ENCODE measurements at regions not wholly inside any gene's neighbourhood (a gene's known extent, or its start where the extent isn't known, plus 50 kb on each side); places are given as distances from the start of the nearest gene placed in this dataset.
A peak's percentile ranks its signal among the peaks of the same experiment; 100 is the strongest.

DNA sequence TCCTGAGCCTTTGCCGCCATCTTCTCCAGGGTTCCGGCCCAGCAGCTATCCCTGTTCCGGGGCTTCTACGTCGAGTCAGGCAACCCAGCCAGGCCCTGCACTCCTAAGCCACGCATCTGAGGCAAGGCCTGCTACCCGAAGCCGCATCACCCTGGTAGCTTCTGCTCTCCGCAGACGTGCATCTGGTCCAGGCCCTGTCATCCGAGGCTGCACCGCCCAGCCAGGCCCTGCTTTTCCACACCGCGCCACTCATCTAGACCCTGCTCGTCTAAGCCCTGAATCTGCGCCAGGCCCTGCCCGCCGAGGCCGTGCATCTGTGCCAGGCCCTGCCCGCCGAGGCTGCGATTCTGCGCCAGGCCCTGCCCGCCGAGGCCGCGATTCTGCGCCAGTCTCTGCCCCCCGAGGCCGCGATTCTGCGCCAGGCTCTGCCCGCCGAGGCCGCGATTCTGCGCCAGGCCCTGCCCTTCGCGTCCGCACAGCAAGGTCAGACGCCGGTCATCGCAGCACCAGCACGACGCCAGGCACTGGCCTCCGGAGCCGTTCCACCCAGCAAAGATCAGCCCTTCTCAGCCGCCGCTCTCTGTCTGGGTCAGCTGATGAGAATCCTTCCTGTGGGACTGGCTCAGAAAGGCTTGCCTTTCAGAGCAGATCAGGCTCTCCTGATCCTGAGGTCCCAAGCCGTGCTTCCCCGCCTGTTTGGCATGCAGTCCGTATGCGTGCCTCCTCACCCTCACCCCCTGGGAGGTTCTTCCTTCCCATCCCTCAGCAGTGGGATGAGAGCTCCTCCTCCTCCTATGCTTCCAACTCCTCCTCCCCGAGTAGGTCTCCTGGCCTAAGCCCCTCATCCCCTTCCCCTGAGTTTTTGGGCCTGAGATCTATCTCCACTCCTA, 75.1 kb downstream of the NUDT10 start:
- H3K4me3 ChIP-seq, result no peak overlapping the region
- H3K27ac ChIP-seq, result no peak overlapping the region
- H3K27me3 ChIP-seq, result no peaks in the 10 kb centered on the region
- TF ChIP-seq, protein P1, sequence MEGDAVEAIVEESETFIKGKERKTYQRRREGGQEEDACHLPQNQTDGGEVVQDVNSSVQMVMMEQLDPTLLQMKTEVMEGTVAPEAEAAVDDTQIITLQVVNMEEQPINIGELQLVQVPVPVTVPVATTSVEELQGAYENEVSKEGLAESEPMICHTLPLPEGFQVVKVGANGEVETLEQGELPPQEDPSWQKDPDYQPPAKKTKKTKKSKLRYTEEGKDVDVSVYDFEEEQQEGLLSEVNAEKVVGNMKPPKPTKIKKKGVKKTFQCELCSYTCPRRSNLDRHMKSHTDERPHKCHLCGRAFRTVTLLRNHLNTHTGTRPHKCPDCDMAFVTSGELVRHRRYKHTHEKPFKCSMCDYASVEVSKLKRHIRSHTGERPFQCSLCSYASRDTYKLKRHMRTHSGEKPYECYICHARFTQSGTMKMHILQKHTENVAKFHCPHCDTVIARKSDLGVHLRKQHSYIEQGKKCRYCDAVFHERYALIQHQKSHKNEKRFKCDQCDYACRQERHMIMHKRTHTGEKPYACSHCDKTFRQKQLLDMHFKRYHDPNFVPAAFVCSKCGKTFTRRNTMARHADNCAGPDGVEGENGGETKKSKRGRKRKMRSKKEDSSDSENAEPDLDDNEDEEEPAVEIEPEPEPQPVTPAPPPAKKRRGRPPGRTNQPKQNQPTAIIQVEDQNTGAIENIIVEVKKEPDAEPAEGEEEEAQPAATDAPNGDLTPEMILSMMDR (IDR thresholded peaks at IDR 0.05), result no peak
- no peaks in the 10 kb centered on the region for H3K9me3 ChIP-seq
- no peak for DNase-seq (ENCODE audit: low spot score)
- no peaks in the 10 kb centered on the region for H3K4me1 ChIP-seq
- H3K36me3 ChIP-seq, result no peaks in the 10 kb centered on the region

DNA sequence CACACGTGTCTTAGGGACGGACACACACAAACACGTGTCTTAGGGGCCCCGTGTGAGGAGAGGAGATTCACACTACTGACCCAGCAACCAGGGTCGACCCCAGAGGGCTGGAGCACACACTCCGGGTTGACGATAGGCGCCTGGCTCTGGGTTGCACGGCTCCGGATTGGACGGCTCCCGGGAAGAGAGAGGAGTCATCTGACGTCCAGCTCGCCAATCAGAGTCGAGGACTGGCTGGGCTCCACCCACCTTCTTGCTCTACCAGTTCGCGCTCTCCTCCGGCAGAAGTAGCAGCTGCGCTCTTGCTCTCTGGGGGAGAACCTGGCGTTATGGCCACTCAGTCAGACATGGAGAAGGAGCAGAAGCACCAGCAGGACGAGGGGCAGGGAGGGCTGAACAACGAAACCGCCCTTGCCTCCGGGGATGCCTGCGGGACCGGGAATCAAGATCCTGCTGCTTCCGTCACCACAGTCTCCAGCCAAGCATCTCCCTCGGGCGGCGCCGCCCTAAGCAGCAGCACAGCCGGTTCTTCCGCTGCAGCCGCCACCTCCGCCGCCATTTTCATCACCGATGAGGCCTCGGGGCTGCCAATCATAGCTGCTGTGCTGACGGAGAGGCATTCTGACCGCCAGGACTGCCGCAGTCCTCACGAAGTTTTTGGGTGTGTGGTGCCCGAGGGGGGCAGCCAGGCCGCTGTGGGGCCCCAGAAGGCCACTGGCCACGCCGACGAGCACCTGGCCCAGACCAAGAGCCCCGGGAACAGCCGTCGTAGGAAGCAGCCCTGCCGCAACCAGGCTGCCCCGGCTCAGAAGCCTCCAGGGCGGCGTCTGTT, 74.3 kb downstream of the NUDT10 start:
- H3K4me3 ChIP-seq, result no peak overlapping the region
- no peaks in the 10 kb centered on the region for H3K4me1 ChIP-seq
- no peak for DNase-seq (ENCODE audit: low spot score)
- no peaks in the 10 kb centered on the region for H3K27me3 ChIP-seq
- H3K36me3 ChIP-seq, result no peaks in the 10 kb centered on the region
- no peak overlapping the region for H3K27ac ChIP-seq
- TF ChIP-seq, protein P1 (IDR thresholded peaks at IDR 0.05), result no peak
- H3K9me3 ChIP-seq, result no peaks in the 10 kb centered on the region

DNA sequence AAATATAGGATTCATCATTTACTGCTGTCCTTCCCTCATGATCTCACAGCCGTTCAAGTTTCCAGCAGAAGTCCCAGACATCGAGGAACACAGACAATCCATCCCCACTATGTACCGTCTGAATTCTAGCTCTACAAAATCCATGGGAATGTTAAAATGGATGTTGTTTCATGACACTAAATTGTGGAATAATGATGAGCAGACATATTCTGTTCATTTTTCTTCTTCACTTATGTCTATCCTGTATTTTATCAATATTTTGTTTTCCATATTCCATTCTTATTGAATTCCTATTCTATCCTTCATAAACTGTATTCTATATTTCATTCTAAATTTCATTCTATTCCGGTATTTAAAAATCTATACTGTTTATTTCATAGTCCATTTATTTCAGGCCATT, 71.8 kb downstream of the NUDT10 start:
- TF ChIP-seq, protein P1 (IDR thresholded peaks at IDR 0.05), result no peak
- no peak for DNase-seq (ENCODE audit: low spot score)
- no peaks in the 10 kb centered on the region for H3K27me3 ChIP-seq
- H3K27ac ChIP-seq, result no peak overlapping the region
- no peaks in the 10 kb centered on the region for H3K4me1 ChIP-seq
- no peaks in the 10 kb centered on the region for H3K9me3 ChIP-seq
- no peaks in the 10 kb centered on the region for H3K36me3 ChIP-seq
- no peak overlapping the region for H3K4me3 ChIP-seq

DNA sequence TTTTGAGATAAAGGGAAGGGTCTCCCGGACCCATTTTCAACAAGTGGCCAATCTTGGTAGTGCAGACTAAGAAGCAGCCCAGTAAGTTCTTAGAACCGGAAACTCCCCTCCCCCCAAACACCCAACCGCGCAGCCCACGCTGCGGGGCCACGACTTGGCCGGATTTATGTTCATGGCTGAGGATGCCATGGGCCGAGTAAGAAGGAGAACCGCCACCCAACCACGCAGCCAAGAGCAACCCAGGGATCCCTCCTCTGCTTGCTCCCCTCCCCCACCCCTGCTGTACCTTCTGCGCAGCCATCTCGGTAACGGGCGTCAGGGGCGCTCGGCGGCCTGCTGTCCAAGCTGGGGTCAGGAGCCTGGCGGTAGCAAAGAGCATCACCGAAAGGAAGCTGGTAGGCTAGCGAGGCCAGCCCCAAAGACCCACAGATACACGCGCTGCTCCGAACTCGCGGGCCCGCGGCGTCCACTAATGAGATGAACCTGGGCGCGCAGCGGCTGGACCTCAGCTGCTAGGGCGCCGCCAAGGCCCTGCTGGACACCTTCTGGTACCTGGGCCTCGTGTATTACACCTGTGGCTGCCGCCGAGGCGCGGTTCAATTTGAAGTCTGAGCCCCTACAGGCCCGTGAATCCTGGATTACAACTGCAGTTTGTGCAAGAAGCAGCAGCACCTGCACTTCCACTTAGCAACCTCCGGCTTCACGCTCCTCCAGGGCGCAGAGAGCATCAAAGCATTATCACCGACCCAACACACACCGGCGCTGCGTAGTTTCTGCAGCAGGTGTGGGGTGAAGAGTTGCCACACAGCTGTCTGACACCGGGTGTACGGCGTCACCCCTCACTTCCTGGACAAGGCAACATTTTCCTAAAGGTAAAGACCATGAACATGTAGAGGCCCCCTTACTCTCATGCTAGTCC, 63.4 kb downstream of the NUDT10 start:
- peak overlapping the region; percentile 16 to 27 for H3K27ac ChIP-seq
- DNase-seq (ENCODE audit: low spot score), result no peak

DNA sequence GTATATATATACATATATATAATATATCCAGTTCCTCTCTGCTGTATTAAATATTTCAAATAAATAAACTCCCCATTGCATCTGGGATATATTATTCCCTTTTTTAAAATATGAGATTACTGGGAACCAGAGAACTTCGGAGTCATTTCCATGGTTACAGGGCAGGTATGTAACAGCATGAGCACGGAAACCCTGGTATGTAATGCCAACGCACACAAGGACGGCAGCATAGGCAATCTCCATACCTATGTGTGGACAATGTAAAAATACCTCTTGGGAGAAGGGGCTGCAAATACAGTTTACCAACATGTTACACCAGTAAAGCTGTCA, 62.8 kb downstream of the NUDT10 start:
- TF ChIP-seq, protein P1 (IDR thresholded peaks at IDR 0.05), result no peak
- peak overlapping the region; percentile 16 to 27 for H3K27ac ChIP-seq

More for the DNA sequence above, 63.4 kb downstream of the NUDT10 start:
- Histone ChIP-seq H3K36me3 (no peaks in the 10 kb centered on the region), H3K9me3 (no peaks in the 10 kb centered on the region), H3K4me3 (peak overlapping the region; percentile 40 to 52), H3K27me3 (no peaks in the 10 kb centered on the region), H3K4me1 (no peaks in the 10 kb centered on the region)
- TF ChIP-seq, protein P1 (IDR thresholded peaks at IDR 0.05), result peak in 1 of 2 donors; percentile 55

More for the DNA sequence above, 62.8 kb downstream of the NUDT10 start:
- H3K9me3 ChIP-seq, result peaks cover 0 to 3% of the 10 kb centered on the region in 2 donors
- H3K4me3 ChIP-seq, result peak overlapping the region; percentile 40 to 52
- DNase-seq (ENCODE audit: low spot score), result no peak
- H3K4me1 ChIP-seq, result no peaks in the 10 kb centered on the region
- H3K36me3 ChIP-seq, result no peaks in the 10 kb centered on the region
- H3K27me3 ChIP-seq, result no peaks in the 10 kb centered on the region
